ENCODE measurements at regions not wholly inside any gene's neighbourhood (a gene's known extent, or its start where the extent isn't known, plus 50 kb on each side); places are given as distances from the start of the nearest gene placed in this dataset.

GRCh38 chr10:70980687-70981086 is 92.3 kb upstream of the PCBD1 start:
- no peak for FAIRE-seq
- Histone ChIP-seq H2AFZ (ENCODE audit: low read depth, low read length) (no peak overlapping the region), H3K79me2 (ENCODE audit: control insufficient read depth, insufficient read depth, low read length) (no peaks in the 10 kb centered on the region), H3K9me1 (ENCODE audit: control insufficient read depth, insufficient read depth, low read length) (no peaks in the 10 kb centered on the region), H3K27ac (ENCODE audit: extremely low read depth, low read depth, low read length) (no peak overlapping the region), H3K36me3 (ENCODE audit: control insufficient read depth, insufficient read depth, low read length) (no peaks in the 10 kb centered on the region), H3K4me2 (ENCODE audit: insufficient read depth, low read length) (no peak overlapping the region), H3K9ac (ENCODE audit: insufficient read depth in 1 of 2, low read depth in 2 of 2, low read length in 2 of 2) (no peak overlapping the region), H3K4me3 (no peak overlapping the region), H3K9me3 (replicated peaks; ENCODE audit: control insufficient read depth, insufficient read depth, low read depth, low read length) (no peaks in the 10 kb centered on the region), H4K20me1 (replicated peaks; ENCODE audit: control insufficient read depth, insufficient read depth, low read length) (no peaks in the 10 kb centered on the region; the same call in 1 of the 2 replicates), H3K27me3 (ENCODE audit: control insufficient read depth in 2 of 2, insufficient read depth in 2 of 2, low read length in 2 of 2) (peaks cover 9 to 71% of the 10 kb centered on the region in 2 experiments; a peak in 4 of 5 replicates), H3K4me1 (replicated peaks in 1 of 2; ENCODE audit: control insufficient read depth in 2 of 2, insufficient read depth in 2 of 2, low read length in 2 of 2) (no peaks in the 10 kb centered on the region; a peak in 1 of 5 replicates)
- ATAC-seq = no peak
- POLR2A ChIA-PET = interaction anchor here (0.8 kb wide), 1 partner anchor 9 kb away, joined by 4 read pairs; no protein-coding TSS in a partner anchor
- BruUV-seq (replicated peaks) = no TSS peak
- 0% methylated on average over 2 of the region's 2 CpGs for WGBS (ENCODE audit: insufficient coverage, low coverage, missing lambda C conversion rate)
- CTCF ChIA-PET (ENCODE audit: low intra/inter-chr PET ratio) = no interaction called here
- TF ChIP-seq RBM25 (IDR thresholded peaks at IDR 0.05; ENCODE audit: low read depth, low read length, severe bottlenecking) (peak; percentile 49), ZBTB7A (IDR thresholded peaks at IDR 0.05; ENCODE audit: borderline replicate concordance, control insufficient read depth, low read depth, low read length) (no peak), ESRRA (IDR thresholded peaks at IDR 0.05; ENCODE audit: borderline replicate concordance, low read depth) (peak; percentile 72; the same call in 1 of the 2 replicates), ZNF121 (CRISPR knock-in tag; conservative IDR thresholded peaks at IDR 0.05) (no peak)
- intact Hi-C loops (cut with micrococcal nuclease) = no loop called here
- no peak for DNase-seq (ENCODE audit: extremely low read depth in 1 of 4, low spot score in 3 of 4)
- in situ Hi-C loops (cut with MboI) = no loop called here

- H4K20me1 ChIP-seq (replicated peaks; ENCODE audit: control insufficient read depth, insufficient read depth, low read length) = no peaks in the 10 kb centered on the region; the same call in 1 of the 2 replicates
- H3K9me1 ChIP-seq (ENCODE audit: control insufficient read depth, insufficient read depth, low read length) = no peaks in the 10 kb centered on the region
- no peak for DNase-seq (ENCODE audit: extremely low read depth in 1 of 4, low spot score in 3 of 4)
- no peak overlapping the region for H3K4me2 ChIP-seq (ENCODE audit: insufficient read depth, low read length)
- FAIRE-seq = no peak
- H2AFZ ChIP-seq (ENCODE audit: low read depth, low read length) = no peak overlapping the region
- H3K79me2 ChIP-seq (ENCODE audit: control insufficient read depth, insufficient read depth, low read length) = no peaks in the 10 kb centered on the region
- H3K9me3 ChIP-seq (replicated peaks; ENCODE audit: control insufficient read depth, insufficient read depth, low read depth, low read length) = no peaks in the 10 kb centered on the region
- no peaks in the 10 kb centered on the region; a peak in 1 of 5 replicates for H3K4me1 ChIP-seq (replicated peaks in 1 of 2; ENCODE audit: control insufficient read depth in 2 of 2, insufficient read depth in 2 of 2, low read length in 2 of 2)
- H3K36me3 ChIP-seq (ENCODE audit: control insufficient read depth, insufficient read depth, low read length) = no peaks in the 10 kb centered on the region
- in situ Hi-C loops (cut with MboI) = no loop called here
- H3K4me3 ChIP-seq = no peak overlapping the region
- H3K27ac ChIP-seq (ENCODE audit: extremely low read depth, low read depth, low read length) = no peak overlapping the region
- ChIA-PET CTCF (ENCODE audit: low intra/inter-chr PET ratio) (no interaction called here), POLR2A (interaction anchor here (1.3 kb wide), 1 partner anchor 227 kb away, joined by 3 read pairs; no protein-coding TSS in a partner anchor)
- intact Hi-C loops (cut with micrococcal nuclease) = no loop called here
- TF ChIP-seq ZNF561 (CRISPR knock-in tag; conservative IDR thresholded peaks at IDR 0.05) (no peak), CHD4 (IDR thresholded peaks at IDR 0.05; ENCODE audit: insufficient read depth, insufficient replicate concordance, low read depth, low read length, poor library complexity, severe bottlenecking) (no peak), HNRNPK (IDR thresholded peaks at IDR 0.05; ENCODE audit: low read depth, low read length, poor library complexity, severe bottlenecking) (no peak), ZNF232 (CRISPR knock-in tag; IDR thresholded peaks at IDR 0.05) (no peak)
- TF ChIP-seq, protein P1, sequence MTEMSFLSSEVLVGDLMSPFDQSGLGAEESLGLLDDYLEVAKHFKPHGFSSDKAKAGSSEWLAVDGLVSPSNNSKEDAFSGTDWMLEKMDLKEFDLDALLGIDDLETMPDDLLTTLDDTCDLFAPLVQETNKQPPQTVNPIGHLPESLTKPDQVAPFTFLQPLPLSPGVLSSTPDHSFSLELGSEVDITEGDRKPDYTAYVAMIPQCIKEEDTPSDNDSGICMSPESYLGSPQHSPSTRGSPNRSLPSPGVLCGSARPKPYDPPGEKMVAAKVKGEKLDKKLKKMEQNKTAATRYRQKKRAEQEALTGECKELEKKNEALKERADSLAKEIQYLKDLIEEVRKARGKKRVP (CRISPR knock-in tag; IDR thresholded peaks at IDR 0.05) = no peak
- H3K27me3 ChIP-seq (ENCODE audit: control insufficient read depth in 2 of 2, insufficient read depth in 2 of 2, low read length in 2 of 2) = peaks cover 9 to 77% of the 10 kb centered on the region in 2 experiments; a peak in 4 of 5 replicates
- ATAC-seq = no peak; the same call in 2 of the 3 replicates
- H3K9ac ChIP-seq (ENCODE audit: insufficient read depth in 1 of 2, low read depth in 2 of 2, low read length in 2 of 2) = no peak overlapping the region
- WGBS (ENCODE audit: insufficient coverage, low coverage, missing lambda C conversion rate) = 0% methylated on average over 7 of the region's 7 CpGs
- BruUV-seq (replicated peaks) = no TSS peak
These were observed 92.9 kb upstream of the PCBD1 start for GRCh38 chr10:70981171-70981836.

Data from K562 (cell line).